Cerebellar nuclear complex (tissue), 1 donor: ENCODE measurements at regions not wholly inside any gene's neighbourhood (a gene's known extent, or its start where the extent isn't known, plus 50 kb on each side); places are given as distances from the start of the nearest gene placed in this dataset.

ENCODE experiments used
- DNase-seq, 2 experiments: peaks; one replicate each; lab custom pipeline; 2025; lab: John Stamatoyannopoulos, UW

- no peak for DNase-seq
Measured at GRCh38 chr2:120477198-120477597, 131.3 kb downstream of the INHBB start.

GRCh38 chr2:120477831-120478481, 132.0 kb downstream of the INHBB start:
- no peak for DNase-seq

GRCh38 chr2:120480346-120480902, 134.5 kb downstream of the INHBB start:
- DNase-seq: no peak

GRCh38 chr2:120480903-120481445, 135.0 kb downstream of the INHBB start:
- no peak for DNase-seq

GRCh38 chr2:120481446-120482194, 135.7 kb downstream of the INHBB start:
- DNase-seq: no peak

- DNase-seq: no peak
Measured at GRCh38 chr2:120482334-120482733, 136.4 kb downstream of the INHBB start.

GRCh38 chr2:120483355-120483754, 137.4 kb downstream of the INHBB start:
- no peak for DNase-seq

- no peak for DNase-seq
Measured at GRCh38 chr2:120485096-120485495, 139.2 kb downstream of the INHBB start.

- no peak for DNase-seq
Measured at GRCh38 chr2:120486441-120486840, 140.5 kb downstream of the INHBB start.

GRCh38 chr2:120486946-120487345, 141.0 kb downstream of the INHBB start:
- no peak for DNase-seq

GRCh38 chr2:120488531-120488930, 142.6 kb downstream of the INHBB start:
- DNase-seq: no peak

GRCh38 chr2:120489023-120489422, 143.1 kb downstream of the INHBB start:
- DNase-seq: no peak

- no peak for DNase-seq
Measured at GRCh38 chr2:120490091-120490798, 144.3 kb downstream of the INHBB start.

GRCh38 chr2:120491111-120491625, 145.2 kb downstream of the INHBB start:
- DNase-seq: no peak

GRCh38 chr2:120493231-120493630, 147.3 kb downstream of the INHBB start:
- DNase-seq: no peak

- DNase-seq: no peak
Measured at GRCh38 chr2:120494446-120494845, 148.5 kb downstream of the INHBB start.

GRCh38 chr2:120495586-120495985, 149.7 kb downstream of the INHBB start:
- DNase-seq: no peak

- DNase-seq: no peak
Measured at GRCh38 chr2:120496235-120496634, 150.3 kb downstream of the INHBB start.

- no peak for DNase-seq
Measured at GRCh38 chr2:120496759-120497158, 150.8 kb downstream of the INHBB start.

- no peak for DNase-seq
Measured at GRCh38 chr2:120497261-120497977, 151.5 kb downstream of the INHBB start.

GRCh38 chr2:120498121-120498520, 152.2 kb downstream of the INHBB start:
- no peak for DNase-seq
